GM12878 (cell line): ENCODE measurements at regions not wholly inside any gene's neighbourhood (a gene's known extent, or its start where the extent isn't known, plus 50 kb on each side); places are given as distances from the start of the nearest gene placed in this dataset.

Experiments
- CTCF ChIP-seq, 3 experiments: IDR thresholded peaks in 2 of 3; conservative IDR thresholded peaks in 1 of 3; 2 replicates each; pipeline ENCODE4 v1.5.1; 2011; ENCODE audit warnings: low read depth in 3 of 3, low read length in 3 of 3, mild to moderate bottlenecking in 3 of 3, control low read depth in 2 of 3, moderate library complexity in 2 of 3, inconsistent platforms in 1 of 3, mixed read lengths in 1 of 3; ENCODE audit not compliant: control insufficient read depth in 2 of 3, insufficient read depth in 1 of 3; ENCODE audit errors: extremely low read depth in 1 of 3
- IRF5 ChIP-seq: fragments of 450-650 bp; IDR thresholded peaks from 2 replicates; pipeline ENCODE4 v1.6.1; 2017; ENCODE audit warnings: borderline replicate concordance
- POLR2AphosphoS5 ChIP-seq: IDR thresholded peaks from 2 replicates; pipeline ENCODE4 v1.6.1; 2011; ENCODE audit warnings: mild to moderate bottlenecking, low read length, inconsistent platforms
- SIN3A ChIP-seq: IDR thresholded peaks from 2 replicates; pipeline ENCODE4 v1.6.1; 2012; ENCODE audit warnings: low read depth, low read length, improper control_type of control experiment
- SP1 ChIP-seq: IDR thresholded peaks from one replicate; pipeline ENCODE4 v1.6.1; 2011; ENCODE audit warnings: low read depth, low read length
- ZNF274 ChIP-seq: IDR thresholded peaks from one replicate; pipeline ENCODE4 v1.8.0; 2011; ENCODE audit not compliant: insufficient read length, insufficient read depth

- TF ChIP-seq CTCF (IDR thresholded peaks at IDR 0.05 in 2 of 3, conservative IDR thresholded peaks at IDR 0.05 in 1 of 3; ENCODE audit: control insufficient read depth in 2 of 3, extremely low read depth in 1 of 3, insufficient read depth in 1 of 3, low read depth in 3 of 3, low read length in 3 of 3) (no peak), IRF5 (no peak), SIN3A (no peak), SP1 (no peak), ZNF274 (no peak), POLR2AphosphoS5 (no peak)
Observed at GRCh38 chr2:103527278-103527677, 765.4 kb downstream of the TMEM182 start.
